ENCODE measurements at regions not wholly inside any gene's neighbourhood (a gene's known extent, or its start where the extent isn't known, plus 50 kb on each side); places are given as distances from the start of the nearest gene placed in this dataset.

DNA sequence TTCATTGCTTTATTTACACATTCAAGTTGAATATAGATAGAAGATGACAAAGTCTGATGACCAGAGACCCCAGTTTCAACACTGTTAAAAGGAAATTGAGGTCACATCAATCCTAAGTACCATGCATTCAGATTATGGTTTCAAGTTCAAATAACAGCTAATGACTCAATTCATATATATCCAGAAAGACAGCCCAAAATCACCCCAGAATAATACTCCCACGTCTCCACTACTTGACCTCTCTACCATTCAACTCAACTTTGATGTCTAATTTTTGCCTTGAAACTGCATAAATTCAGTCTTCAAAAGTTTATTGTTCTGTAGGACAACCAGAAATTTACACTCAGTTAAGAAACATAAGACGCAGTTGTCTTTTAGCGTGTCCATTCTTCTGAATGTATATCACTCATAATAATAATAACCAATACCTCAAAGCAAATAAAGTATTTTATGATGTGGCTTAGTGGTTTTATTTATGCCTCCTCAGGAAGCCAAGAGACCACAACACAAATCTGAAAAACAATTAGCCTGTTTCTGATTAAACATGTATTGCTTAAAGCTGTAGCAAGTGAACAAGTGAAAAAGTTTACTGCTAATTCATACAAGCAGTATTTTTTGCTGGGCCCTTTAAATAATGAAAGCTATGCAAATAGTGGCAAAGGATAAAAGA lies 569.0 kb downstream of the LTN1 start:
- TF ChIP-seq CTCF (IDR thresholded peaks at IDR 0.05) (no peak), POLR2A (IDR thresholded peaks at IDR 0.05) (no peak), POLR2AphosphoS5 (IDR thresholded peaks at IDR 0.05) (no peak), EP300 (IDR thresholded peaks at IDR 0.05) (no peak)

Measured in suprapubic skin (tissue), 4 donors.